Germinal center (tissue), 1 donor: ENCODE measurements at regions not wholly inside any gene's neighbourhood (a gene's known extent, or its start where the extent isn't known, plus 50 kb on each side); places are given as distances from the start of the nearest gene placed in this dataset.
"Not testable (repeated sequence)": the region's sequence is repeated elsewhere in the genome, so short reads cannot be mapped to it uniquely, and the experiment has no call there.

Source experiments
- DNase-seq: peaks from one replicate; pipeline ENCODE4 v3.0.0; 2012; ENCODE audit warnings: mixed read lengths, low spot score

GRCh38 chr6:16902502-16902901 lies 141.2 kb upstream of the ATXN1 start:
- no peak for DNase-seq

DNA sequence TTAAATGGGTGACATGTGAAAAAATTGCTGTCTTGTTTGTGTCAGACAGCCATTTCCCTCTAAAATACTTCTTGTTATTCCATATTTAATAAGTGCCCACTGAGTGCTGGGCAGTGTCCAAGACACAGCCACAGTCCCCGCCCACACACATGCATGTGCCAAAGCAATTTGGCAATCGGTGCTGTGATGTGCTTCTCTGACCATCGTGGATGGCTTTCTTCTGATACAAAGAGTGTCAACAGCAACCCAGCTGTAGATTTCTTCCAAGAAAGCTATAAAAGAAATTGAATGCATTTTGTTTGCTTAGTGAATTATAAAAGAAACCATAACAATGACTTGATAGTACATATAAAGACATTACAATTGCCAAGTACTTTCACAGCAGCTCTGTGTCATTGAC lies 140.5 kb upstream of the ATXN1 start:
- DNase-seq = no peak

GRCh38 chr6:16901306-16901705 lies 140.0 kb upstream of the ATXN1 start:
- DNase-seq = no peak

DNA sequence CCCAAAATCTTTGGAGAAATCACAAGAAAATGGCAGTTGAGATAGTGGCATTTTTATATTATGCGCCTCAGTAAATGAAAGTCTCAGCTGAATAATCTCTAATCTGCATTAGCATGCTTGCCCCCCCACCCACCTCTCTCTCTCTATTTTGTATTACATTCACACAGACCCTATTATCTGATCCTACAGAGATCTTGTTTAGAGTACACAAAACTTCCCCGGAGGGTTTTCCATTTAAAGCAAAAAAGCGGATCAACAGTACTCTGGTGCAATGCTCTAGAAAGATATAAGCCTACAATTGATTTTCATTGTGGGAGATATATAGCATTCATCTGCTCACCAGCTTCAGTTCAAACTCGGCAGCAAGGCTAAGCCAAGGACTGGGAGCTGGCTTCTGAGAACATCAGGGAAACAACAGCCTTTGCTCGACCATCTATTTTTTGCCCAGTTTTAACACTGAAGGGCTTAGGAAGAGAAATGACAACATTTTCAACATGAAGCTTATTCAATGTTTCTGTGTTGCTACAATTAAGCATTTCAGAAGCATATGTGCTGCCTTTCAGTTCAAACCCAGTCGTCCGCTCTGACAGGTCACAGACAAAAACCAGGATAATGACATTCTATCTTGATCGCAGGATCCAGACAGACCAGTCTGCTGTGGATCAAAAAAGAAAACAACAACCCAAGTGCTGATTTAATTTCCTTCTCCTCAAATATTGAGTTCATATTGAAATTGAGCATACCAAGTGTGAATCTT lies 137.6 kb upstream of the ATXN1 start:
- no peak for DNase-seq

GRCh38 chr6:16897669-16898068 lies 136.4 kb upstream of the ATXN1 start:
- DNase-seq = no peak

DNA sequence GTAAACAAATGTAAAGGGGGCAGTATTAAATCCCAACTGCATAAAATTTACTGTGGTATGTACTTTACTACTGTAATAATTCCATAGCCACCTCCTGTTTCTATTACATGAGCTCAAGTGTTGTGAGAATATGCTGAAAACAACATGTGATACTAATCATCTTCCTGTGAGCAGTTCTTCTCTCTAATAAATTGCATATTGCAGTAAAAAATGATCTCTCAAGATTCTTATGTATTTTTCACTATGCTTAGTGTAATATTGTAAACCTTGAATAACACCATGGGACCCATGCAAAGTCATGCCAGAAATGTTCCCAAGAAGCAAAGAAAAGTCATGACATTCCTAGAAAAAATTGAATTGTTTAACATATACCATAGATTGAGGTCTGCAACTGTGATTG lies 133.0 kb upstream of the ATXN1 start:
- DNase-seq = no peak

- not testable (repeated sequence) for DNase-seq
Observed at GRCh38 chr6:16891110-16891509, 129.8 kb upstream of the ATXN1 start.

DNA sequence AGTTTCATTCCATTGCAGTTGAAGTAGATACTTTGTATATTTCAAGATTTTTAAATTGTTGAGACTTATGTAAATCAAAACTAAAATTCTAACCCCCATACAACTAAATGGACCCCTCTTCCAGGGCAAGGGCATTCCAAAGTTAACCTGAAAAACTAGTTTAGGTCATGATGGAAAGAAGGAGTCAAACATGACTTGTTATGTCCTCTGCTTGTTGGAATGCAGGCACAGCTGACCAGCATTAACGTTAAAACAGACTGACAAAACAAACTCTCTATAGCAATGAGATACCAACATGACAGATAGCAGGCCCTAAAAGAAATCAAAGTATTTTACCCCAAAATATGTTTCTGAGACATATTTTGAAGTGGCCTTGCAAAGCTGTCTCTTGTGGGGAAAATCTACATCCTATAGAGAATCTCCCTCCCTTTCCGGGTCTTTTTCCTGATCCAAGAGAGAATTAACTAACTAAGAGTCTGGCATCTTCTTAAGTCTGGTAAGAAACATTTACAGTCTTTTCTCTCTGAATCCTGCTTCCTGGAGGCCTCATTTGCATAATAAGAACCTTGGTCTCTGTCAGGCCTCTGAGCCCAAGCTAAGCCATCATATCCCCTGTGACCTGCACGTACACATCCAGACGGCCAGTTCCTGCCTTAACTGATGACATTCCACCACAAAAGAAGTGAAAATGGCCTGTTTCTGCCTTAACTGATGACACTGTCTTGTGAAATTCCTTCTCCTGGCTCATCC lies 124.3 kb upstream of the ATXN1 start:
- DNase-seq = no peak

GRCh38 chr6:16884526-16884925 lies 123.3 kb upstream of the ATXN1 start:
- no peak for DNase-seq

- no peak for DNase-seq
Observed at GRCh38 chr6:16883414-16883813, 122.2 kb upstream of the ATXN1 start.

GRCh38 chr6:16882230-16882629 lies 121.0 kb upstream of the ATXN1 start:
- DNase-seq = no peak

DNA sequence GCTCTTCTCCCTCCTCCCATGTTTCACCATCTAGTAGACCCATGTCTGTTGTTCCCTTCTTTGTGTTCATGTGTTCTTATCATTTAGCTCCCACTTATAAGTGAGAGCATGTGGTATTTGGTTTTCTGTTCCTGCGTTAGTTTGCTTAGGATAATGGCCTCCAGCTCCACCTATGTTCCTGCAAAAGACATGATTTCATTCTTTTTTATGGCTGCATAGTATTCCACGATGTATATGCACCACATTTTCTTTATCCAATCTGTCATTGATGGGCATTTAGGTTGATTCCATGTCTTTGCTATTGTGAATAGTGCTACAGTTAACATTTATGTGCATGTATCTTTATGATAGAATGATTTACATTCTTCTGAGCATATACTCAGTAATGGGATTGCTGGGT lies 115.6 kb upstream of the ATXN1 start:
- not testable (repeated sequence) for DNase-seq

DNA sequence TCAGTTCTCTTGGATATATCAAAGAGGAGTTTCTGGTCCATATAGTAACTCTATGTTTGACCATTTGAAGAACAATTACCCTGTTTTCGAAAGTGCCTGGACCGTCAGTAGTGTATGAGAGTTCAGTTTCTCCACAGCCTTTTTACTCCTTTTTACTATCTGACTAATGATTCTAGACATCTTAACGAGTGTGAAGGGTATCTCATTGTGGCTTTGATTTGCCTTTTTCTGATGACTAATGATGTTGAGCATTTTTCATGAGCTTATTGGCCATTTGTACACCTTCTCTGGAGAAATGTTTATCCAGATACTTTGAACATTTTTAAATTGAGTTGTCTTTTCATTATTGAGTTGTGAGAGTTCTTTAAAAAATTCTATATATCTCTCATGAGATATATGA lies 114.9 kb upstream of the ATXN1 start:
- DNase-seq = no peak

DNA sequence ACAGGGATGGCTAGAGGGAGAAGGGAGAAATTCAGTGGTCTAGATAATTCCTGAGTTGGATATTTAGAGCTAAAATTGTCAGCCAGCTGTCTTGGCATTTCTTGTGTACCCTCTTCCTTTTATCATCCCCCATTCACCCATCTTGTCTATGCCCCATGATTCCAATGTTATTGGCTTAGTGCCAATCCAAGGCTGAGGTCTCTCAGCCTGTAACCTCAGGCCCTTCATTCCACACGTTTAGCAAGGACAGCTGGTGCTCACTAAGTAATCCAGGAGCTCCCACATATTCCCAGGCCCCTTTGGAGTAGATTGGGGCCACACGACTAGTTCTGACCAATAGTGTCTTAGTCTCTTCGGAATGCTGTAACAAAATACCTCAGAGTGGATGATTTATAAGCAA lies 112.4 kb upstream of the ATXN1 start:
- no peak for DNase-seq

DNA sequence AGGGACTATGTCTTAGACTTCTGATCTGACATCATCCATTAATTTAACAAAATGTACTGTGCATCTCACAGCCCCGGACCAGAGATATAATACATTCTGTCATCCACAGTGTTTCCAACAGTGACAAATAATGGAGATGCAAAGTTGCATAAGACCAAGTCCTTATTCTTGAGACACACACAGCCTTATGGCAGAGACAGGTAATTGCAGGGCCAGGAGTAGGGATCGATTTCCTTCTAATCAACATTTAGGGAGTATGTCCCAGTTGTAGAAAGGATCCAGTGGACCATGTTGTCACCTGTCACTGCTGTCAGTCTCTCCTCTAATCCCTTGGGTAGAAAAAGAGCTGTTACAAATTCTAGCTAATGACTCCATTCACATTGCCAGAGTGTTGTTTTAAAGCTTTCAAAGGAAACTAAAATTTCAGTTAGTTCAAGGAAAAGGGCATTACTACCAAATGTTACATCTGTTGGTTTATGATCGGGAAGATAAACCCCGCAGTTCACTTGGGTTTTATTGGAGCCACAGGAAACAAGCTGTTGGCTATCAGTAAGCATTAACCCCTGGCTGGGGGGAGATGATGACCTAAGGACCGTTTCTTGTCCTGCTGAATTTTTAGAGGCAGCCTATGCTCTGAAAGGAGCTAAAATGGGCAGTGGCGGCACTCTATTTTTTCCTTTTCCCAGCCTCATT lies 111.4 kb upstream of the ATXN1 start:
- DNase-seq = no peak

DNA sequence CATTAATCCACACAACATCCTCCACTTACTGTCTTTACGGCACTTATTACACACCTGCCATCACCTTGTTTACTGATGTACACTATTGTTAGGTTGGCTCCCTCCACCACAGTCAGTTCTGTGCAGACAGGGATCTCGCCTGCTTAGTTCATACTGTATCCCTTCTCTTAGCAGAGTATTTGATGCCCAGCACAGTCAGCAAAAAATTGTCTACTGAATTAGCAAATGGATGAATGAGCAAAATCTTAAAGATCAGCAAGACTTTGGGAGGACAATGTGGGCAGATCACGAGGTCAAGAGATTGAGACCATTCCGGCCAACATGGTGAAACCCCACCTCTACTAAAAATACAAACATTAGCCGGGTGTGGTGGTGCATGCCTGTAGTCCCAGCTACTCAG lies 109.8 kb upstream of the ATXN1 start:
- no peak for DNase-seq

DNA sequence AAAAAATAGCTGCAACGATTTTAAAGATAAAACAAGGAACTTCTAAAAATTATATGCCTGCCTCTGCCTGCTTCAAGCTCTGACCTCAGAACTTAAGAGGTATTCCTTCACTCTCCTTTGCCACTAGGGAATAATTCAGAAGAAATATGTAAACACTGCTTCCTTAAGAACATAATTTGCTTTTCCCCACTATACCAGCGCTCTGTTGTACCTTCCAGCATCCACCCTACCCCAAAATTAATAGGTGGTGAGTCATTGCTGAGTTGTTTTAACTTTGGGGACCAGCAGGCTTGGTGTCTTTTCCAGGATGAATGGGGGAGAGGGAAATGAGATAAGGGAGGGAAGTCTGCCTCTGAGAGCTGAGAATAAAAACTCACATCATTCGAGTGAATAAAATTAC lies 107.7 kb upstream of the ATXN1 start:
- DNase-seq = no peak

DNA sequence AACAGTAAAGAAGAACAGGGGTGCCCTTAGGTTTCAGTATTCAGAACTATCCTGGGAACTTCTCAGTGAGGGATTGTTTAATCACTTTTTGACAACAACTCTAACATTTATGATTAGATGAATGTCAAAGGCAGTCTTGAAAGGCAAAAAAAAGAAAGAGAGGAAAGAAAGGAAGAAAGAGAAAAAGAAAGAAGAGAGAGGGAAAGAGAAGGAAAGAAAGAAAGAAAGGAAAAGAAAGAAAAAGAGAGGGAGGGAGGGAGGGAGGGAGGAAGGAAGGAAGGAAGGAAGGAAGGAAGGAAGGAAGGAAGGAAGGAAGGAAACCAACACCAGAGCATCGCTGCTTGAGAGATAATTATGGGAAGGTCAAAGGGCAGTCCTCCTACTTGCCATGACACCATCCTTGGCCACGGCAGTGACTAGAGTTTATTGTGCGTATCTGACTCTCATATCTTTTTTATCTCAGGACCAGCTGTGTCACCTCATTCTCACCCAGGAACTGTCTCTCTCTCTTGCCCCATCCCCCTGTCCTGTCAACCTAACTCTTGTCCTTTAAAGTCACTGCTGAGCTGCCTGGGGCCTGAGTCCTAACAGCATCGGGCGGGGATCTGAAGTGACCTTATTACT lies 96.8 kb upstream of the ATXN1 start:
- no peak for DNase-seq

DNA sequence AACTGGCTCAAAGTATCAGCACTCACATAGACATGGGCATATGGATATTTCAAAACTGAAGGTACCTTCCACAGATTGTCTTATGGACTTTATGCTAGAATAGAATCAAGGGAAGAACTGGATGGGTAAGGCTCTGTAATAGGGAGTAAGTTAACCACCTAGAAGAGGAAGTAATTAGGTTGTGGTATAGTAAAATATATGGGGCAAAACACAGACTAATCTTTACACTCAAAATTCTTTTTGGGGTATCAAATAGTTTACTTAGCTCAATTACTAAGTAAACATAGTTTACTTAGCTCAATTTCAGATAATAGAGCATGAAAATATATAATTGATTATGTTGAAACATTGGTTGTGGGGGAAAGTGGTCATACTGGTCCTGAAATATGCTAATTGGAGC lies 94.2 kb upstream of the ATXN1 start:
- no peak for DNase-seq

DNA sequence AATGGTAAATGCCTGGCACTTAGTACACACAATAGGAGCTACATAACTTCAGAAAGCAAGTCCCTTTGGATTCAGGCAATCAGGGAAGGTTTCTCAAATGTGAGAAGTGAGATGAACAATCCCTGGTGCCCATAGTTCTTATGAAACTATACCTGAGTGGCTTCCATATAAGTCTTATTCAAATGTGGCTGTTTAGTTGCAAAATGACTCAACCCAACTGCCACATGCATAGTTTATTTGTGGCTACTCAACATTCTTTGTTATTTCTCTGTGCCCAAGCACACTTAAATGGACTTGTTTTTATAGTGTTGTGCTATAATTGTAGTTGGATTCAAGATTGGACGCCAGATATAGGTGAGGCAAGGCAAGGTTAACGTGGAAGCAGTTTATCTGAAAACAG lies 93.7 kb upstream of the ATXN1 start:
- DNase-seq = no peak

GRCh38 chr6:16852671-16853070 lies 91.4 kb upstream of the ATXN1 start:
- DNase-seq = no peak

GRCh38 chr6:16851758-16852157 lies 90.5 kb upstream of the ATXN1 start:
- no peak for DNase-seq

DNA sequence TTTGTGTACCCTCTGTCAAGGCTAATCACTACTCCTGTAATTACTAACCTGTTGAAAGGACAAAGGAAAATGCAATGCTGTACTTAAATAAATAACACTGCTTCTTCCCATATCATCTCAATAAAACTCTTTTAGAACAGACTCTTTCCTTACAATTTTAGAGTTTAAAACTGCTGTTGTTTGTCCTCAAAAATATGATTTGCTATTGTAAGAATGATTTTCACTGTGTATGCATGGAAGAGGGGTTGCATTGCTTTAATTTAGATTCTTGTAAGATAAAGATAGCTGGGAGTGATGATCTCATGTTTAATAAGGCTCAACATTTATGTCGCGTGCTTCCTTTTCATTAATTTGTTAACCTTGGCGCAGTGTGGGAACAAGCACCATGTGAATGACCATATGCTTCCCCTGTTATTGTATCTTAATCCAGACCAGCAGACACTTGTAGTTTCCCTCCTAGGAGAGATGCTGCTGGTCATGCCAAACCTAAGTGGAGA lies 89.8 kb upstream of the ATXN1 start:
- DNase-seq = no peak
